ENCODE measurements at regions not wholly inside any gene's neighbourhood (a gene's known extent, or its start where the extent isn't known, plus 50 kb on each side); places are given as distances from the start of the nearest gene placed in this dataset.

- TF ChIP-seq SNAI2 (CRISPR knock-in tag; IDR thresholded peaks at IDR 0.05), result no peak
- TF ChIP-seq, protein P1, sequence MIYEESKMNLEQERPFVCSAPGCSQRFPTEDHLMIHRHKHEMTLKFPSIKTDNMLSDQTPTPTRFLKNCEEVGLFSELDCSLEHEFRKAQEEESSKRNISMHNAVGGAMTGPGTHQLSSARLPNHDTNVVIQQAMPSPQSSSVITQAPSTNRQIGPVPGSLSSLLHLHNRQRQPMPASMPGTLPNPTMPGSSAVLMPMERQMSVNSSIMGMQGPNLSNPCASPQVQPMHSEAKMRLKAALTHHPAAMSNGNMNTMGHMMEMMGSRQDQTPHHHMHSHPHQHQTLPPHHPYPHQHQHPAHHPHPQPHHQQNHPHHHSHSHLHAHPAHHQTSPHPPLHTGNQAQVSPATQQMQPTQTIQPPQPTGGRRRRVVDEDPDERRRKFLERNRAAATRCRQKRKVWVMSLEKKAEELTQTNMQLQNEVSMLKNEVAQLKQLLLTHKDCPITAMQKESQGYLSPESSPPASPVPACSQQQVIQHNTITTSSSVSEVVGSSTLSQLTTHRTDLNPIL (CRISPR knock-in tag; IDR thresholded peaks at IDR 0.05; ENCODE audit: low read depth), result no peak
- no peak for TF ChIP-seq ARNTL (CRISPR knock-in tag; IDR thresholded peaks at IDR 0.05; ENCODE audit: borderline replicate concordance, low read depth)
- no peak for TF ChIP-seq PATZ1 (CRISPR knock-in tag; IDR thresholded peaks at IDR 0.05; ENCODE audit: borderline replicate concordance)
- TF ChIP-seq ZNF70 (CRISPR knock-in tag; IDR thresholded peaks at IDR 0.05), result no peak
- no peak for TF ChIP-seq ISL1 (CRISPR knock-in tag; IDR thresholded peaks at IDR 0.05)
- no peak for TF ChIP-seq OSR1 (CRISPR knock-in tag; IDR thresholded peaks at IDR 0.05)
- TF ChIP-seq ZFP30 (CRISPR knock-in tag; IDR thresholded peaks at IDR 0.05), result no peak
These were observed 149.2 kb downstream of the LY86 start for GRCh38 chr6:6737671-6738070.

Data from SK-N-SH treated with all-trans-retinoic acid at 6 μM for 48 hours (cell line).